HEK293T (cell line): ENCODE measurements at regions not wholly inside any gene's neighbourhood (a gene's known extent, or its start where the extent isn't known, plus 50 kb on each side); places are given as distances from the start of the nearest gene placed in this dataset.

Experiments used
- FOXA1 ChIP-seq: fragments of 450-650 bp; IDR thresholded peaks from 2 replicates; pipeline ENCODE4 v1.6.1; 2016; ENCODE audit warnings: mild to moderate bottlenecking
- TF ChIP-seq, protein P1 (sequence below): fragments of 450-650 bp; IDR thresholded peaks from 2 replicates; pipeline ENCODE4 v1.6.1; 2016

DNA sequence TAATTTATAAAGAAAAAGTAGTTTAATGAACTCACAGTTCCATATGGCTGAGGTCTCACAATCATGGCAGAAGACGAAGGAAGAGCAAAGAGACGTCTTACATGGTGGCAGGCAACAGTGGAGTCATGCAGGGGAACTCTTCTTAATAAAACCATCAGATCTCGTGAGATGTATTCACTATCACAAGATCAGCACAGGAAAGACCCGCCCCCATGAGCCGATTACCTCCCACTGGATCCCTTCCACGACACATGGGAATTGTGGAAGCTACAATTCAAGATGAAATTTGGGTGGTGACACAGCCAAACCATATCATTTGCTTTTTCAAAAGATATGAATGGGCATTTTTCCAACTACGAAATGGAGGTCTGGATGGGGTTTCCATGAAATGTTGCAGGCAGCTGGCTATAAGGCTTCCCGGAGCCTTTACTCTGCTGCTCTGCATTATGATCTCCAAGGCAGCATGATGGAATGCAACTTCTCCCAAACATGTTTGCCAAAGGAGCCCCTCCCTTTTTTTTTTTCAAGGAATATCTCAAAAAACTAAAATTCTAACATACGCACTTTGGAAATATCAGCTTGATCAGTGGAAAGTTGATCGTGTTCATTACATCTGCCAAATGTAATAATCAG, 189.7 kb downstream of the MEX3B start:
- TF ChIP-seq, protein P1, sequence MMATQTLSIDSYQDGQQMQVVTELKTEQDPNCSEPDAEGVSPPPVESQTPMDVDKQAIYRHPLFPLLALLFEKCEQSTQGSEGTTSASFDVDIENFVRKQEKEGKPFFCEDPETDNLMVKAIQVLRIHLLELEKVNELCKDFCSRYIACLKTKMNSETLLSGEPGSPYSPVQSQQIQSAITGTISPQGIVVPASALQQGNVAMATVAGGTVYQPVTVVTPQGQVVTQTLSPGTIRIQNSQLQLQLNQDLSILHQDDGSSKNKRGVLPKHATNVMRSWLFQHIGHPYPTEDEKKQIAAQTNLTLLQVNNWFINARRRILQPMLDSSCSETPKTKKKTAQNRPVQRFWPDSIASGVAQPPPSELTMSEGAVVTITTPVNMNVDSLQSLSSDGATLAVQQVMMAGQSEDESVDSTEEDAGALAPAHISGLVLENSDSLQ, result no peak
- TF ChIP-seq FOXA1, result no peak
